Neural progenitor cell (in vitro differentiated cells): ENCODE measurements at regions not wholly inside any gene's neighbourhood (a gene's known extent, or its start where the extent isn't known, plus 50 kb on each side); places are given as distances from the start of the nearest gene placed in this dataset.

Source experiments
- EZH2 ChIP-seq: fragments of 200-600 bp; sonication (generic); IDR thresholded peaks from 2 replicates; pipeline ENCODE4 v1.6.1; 2017; ENCODE audit warnings: antibody characterized with exemption, mild to moderate bottlenecking, moderate library complexity
- TF ChIP-seq, protein P1 (sequence below): fragments of 200-600 bp; sonication (generic); IDR thresholded peaks from 2 replicates; pipeline ENCODE4 v1.5.1; 2017; ENCODE audit warnings: antibody characterized with exemption, mild to moderate bottlenecking

DNA sequence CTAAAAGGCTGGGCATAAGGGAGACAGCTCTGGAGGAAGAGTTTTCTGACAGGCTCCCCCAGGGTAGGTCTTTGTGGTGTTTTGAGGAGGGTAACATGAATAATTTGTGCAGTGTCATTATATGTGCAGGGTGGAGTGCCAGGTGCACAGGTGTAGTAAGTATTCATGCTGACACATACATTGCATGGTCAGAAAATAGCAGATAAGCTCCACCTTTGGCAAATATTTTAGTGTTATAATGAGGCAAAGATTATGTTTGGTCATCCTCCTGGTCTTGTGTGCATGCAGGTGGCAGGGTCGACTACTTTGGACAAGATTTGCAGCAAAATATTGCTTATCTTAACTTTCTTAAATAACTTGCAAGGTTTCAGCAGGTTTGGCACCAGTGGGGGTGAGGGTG is 910.4 kb upstream of the PCDH10 start:
- TF ChIP-seq, protein P1, sequence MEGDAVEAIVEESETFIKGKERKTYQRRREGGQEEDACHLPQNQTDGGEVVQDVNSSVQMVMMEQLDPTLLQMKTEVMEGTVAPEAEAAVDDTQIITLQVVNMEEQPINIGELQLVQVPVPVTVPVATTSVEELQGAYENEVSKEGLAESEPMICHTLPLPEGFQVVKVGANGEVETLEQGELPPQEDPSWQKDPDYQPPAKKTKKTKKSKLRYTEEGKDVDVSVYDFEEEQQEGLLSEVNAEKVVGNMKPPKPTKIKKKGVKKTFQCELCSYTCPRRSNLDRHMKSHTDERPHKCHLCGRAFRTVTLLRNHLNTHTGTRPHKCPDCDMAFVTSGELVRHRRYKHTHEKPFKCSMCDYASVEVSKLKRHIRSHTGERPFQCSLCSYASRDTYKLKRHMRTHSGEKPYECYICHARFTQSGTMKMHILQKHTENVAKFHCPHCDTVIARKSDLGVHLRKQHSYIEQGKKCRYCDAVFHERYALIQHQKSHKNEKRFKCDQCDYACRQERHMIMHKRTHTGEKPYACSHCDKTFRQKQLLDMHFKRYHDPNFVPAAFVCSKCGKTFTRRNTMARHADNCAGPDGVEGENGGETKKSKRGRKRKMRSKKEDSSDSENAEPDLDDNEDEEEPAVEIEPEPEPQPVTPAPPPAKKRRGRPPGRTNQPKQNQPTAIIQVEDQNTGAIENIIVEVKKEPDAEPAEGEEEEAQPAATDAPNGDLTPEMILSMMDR, result no peak
- TF ChIP-seq EZH2, result no peak
